ENCODE measurements at regions not wholly inside any gene's neighbourhood (a gene's known extent, or its start where the extent isn't known, plus 50 kb on each side); places are given as distances from the start of the nearest gene placed in this dataset.
A peak's percentile ranks its signal among the peaks of the same experiment; 100 is the strongest.

DNA sequence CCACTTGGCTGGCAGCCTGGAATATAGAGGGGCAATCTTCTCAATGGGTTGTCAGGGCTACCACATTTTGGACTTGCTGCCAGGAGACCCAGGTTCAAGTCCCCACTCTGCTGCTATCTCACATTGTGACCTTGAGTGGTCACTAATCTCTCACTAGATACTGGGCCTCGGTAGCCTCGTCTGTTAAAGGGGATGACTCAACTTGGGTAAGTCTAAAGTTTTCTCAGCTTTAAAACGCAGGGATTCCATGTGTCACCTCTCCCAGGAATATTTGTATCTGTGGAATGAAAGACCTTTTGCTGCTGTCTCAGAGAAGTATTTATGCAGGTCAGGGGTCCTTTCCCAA lies 86.3 kb downstream of the SEMA4F start:
- intact Hi-C loops (cut with micrococcal nuclease; ENCODE audit: unreplicated experiment) = no loop called here

GRCh38 chr2:74740741-74741431 lies 86.8 kb downstream of the SEMA4F start:
- intact Hi-C loops (cut with micrococcal nuclease; ENCODE audit: unreplicated experiment) = no loop called here
- H3K27ac ChIP-seq (ENCODE audit: low read depth, low read length, poor library complexity, severe bottlenecking) = no peak overlapping the region
- no peak for TF ChIP-seq EZH2 (IDR thresholded peaks at IDR 0.05; ENCODE audit: borderline replicate concordance, low read depth, low read length, poor library complexity, severe bottlenecking)
- ChIA-PET POLR2A (ENCODE audit: low non-redundant PET) (no interaction called here), CTCF (no interaction called here)
- no peak overlapping the region for H3K4me3 ChIP-seq (ENCODE audit: low read depth, low read length, poor library complexity, severe bottlenecking)
- no peaks in the 10 kb centered on the region for H3K36me3 ChIP-seq (ENCODE audit: insufficient read depth, low read length, poor library complexity, severe bottlenecking)
- H3K9me3 ChIP-seq (ENCODE audit: low read depth, low read length, poor library complexity, severe bottlenecking) = peaks cover 10% of the 10 kb centered on the region
- DNase-seq (ENCODE audit: low spot score) = peak; percentile 72
- H3K27me3 ChIP-seq (replicated peaks; ENCODE audit: insufficient read depth, low read depth, low read length, poor library complexity) = no peaks in the 10 kb centered on the region
- H3K4me1 ChIP-seq (ENCODE audit: insufficient read depth, low read length, poor library complexity, severe bottlenecking) = peaks cover 20% of the 10 kb centered on the region
- BruUV-seq (replicated peaks) = no TSS peak

More for the DNA sequence above, 86.3 kb downstream of the SEMA4F start:
- ChIA-PET POLR2A (ENCODE audit: low non-redundant PET) (no interaction called here), CTCF (no interaction called here)
- no peaks in the 10 kb centered on the region for H3K27me3 ChIP-seq (replicated peaks; ENCODE audit: insufficient read depth, low read depth, low read length, poor library complexity)
- H3K4me1 ChIP-seq (ENCODE audit: insufficient read depth, low read length, poor library complexity, severe bottlenecking) = peaks cover 26% of the 10 kb centered on the region
- BruUV-seq (replicated peaks) = no TSS peak
- peaks cover 10% of the 10 kb centered on the region for H3K9me3 ChIP-seq (ENCODE audit: low read depth, low read length, poor library complexity, severe bottlenecking)
- H3K27ac ChIP-seq (ENCODE audit: low read depth, low read length, poor library complexity, severe bottlenecking) = no peak overlapping the region
- DNase-seq (ENCODE audit: low spot score) = no peak
- TF ChIP-seq EZH2 (IDR thresholded peaks at IDR 0.05; ENCODE audit: borderline replicate concordance, low read depth, low read length, poor library complexity, severe bottlenecking) = no peak
- TF ChIP-seq, protein P1, sequence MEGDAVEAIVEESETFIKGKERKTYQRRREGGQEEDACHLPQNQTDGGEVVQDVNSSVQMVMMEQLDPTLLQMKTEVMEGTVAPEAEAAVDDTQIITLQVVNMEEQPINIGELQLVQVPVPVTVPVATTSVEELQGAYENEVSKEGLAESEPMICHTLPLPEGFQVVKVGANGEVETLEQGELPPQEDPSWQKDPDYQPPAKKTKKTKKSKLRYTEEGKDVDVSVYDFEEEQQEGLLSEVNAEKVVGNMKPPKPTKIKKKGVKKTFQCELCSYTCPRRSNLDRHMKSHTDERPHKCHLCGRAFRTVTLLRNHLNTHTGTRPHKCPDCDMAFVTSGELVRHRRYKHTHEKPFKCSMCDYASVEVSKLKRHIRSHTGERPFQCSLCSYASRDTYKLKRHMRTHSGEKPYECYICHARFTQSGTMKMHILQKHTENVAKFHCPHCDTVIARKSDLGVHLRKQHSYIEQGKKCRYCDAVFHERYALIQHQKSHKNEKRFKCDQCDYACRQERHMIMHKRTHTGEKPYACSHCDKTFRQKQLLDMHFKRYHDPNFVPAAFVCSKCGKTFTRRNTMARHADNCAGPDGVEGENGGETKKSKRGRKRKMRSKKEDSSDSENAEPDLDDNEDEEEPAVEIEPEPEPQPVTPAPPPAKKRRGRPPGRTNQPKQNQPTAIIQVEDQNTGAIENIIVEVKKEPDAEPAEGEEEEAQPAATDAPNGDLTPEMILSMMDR (conservative IDR thresholded peaks at IDR 0.05; ENCODE audit: low read depth, low read length) = no peak
- H3K4me3 ChIP-seq (ENCODE audit: low read depth, low read length, poor library complexity, severe bottlenecking) = no peak overlapping the region
- H3K36me3 ChIP-seq (ENCODE audit: insufficient read depth, low read length, poor library complexity, severe bottlenecking) = no peaks in the 10 kb centered on the region

DNA sequence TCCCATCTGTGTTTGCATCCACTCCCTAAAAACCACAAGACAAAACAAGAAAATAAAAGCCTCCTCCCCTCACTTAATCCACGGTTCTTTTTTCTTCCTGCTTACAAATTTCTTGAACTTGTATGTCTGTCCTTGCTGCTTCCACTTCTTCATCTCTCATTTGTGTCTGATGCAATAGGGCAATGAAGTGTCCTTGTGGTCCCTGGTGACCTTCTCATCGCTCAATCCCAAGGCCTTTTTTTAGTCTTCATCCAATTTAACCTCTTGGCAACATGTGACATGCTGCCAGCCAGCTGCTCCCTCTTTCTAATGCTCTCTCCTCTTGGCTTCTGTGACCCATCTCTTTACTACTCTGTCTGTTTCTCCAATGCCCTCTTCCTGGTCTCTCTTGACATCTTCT lies 87.6 kb downstream of the SEMA4F start:
- no TSS peak for BruUV-seq (replicated peaks)
- CTCF ChIA-PET = no interaction called here
- Histone ChIP-seq H3K4me3 (ENCODE audit: low read depth, low read length, poor library complexity, severe bottlenecking) (no peak overlapping the region), H3K27me3 (replicated peaks; ENCODE audit: insufficient read depth, low read depth, low read length, poor library complexity) (no peaks in the 10 kb centered on the region), H3K27ac (ENCODE audit: low read depth, low read length, poor library complexity, severe bottlenecking) (no peak overlapping the region), H3K4me1 (ENCODE audit: insufficient read depth, low read length, poor library complexity, severe bottlenecking) (peaks cover 20% of the 10 kb centered on the region), H3K9me3 (ENCODE audit: low read depth, low read length, poor library complexity, severe bottlenecking) (peaks cover 5% of the 10 kb centered on the region), H3K36me3 (ENCODE audit: insufficient read depth, low read length, poor library complexity, severe bottlenecking) (no peaks in the 10 kb centered on the region)
- DNase-seq (ENCODE audit: low spot score) = no peak
- intact Hi-C loops (cut with micrococcal nuclease; ENCODE audit: unreplicated experiment) = no loop called here
- POLR2A ChIA-PET (ENCODE audit: low non-redundant PET) = no interaction called here
- TF ChIP-seq, protein P1 (conservative IDR thresholded peaks at IDR 0.05; ENCODE audit: low read depth, low read length) = no peak
- no peak for TF ChIP-seq EZH2 (IDR thresholded peaks at IDR 0.05; ENCODE audit: borderline replicate concordance, low read depth, low read length, poor library complexity, severe bottlenecking)

- DNase-seq (ENCODE audit: low spot score) = no peak
- Histone ChIP-seq H3K27ac (ENCODE audit: low read depth, low read length, poor library complexity, severe bottlenecking) (no peak overlapping the region), H3K36me3 (ENCODE audit: insufficient read depth, low read length, poor library complexity, severe bottlenecking) (no peaks in the 10 kb centered on the region), H3K9me3 (ENCODE audit: low read depth, low read length, poor library complexity, severe bottlenecking) (no peaks in the 10 kb centered on the region), H3K4me3 (ENCODE audit: low read depth, low read length, poor library complexity, severe bottlenecking) (no peak overlapping the region), H3K4me1 (ENCODE audit: insufficient read depth, low read length, poor library complexity, severe bottlenecking) (peaks cover 20% of the 10 kb centered on the region), H3K27me3 (replicated peaks; ENCODE audit: insufficient read depth, low read depth, low read length, poor library complexity) (no peaks in the 10 kb centered on the region)
- BruUV-seq (replicated peaks) = no TSS peak
- CTCF ChIA-PET = interaction anchor here (0.5 kb wide), 1 partner anchor 28 kb away, joined by 3 read pairs; no protein-coding TSS in a partner anchor
- intact Hi-C loops (cut with micrococcal nuclease; ENCODE audit: unreplicated experiment) = no loop called here
- TF ChIP-seq, protein P1 (conservative IDR thresholded peaks at IDR 0.05; ENCODE audit: low read depth, low read length) = no peak
- no peak for TF ChIP-seq EZH2 (IDR thresholded peaks at IDR 0.05; ENCODE audit: borderline replicate concordance, low read depth, low read length, poor library complexity, severe bottlenecking)
- POLR2A ChIA-PET (ENCODE audit: low non-redundant PET) = no interaction called here
These were observed 88.4 kb downstream of the SEMA4F start for GRCh38 chr2:74742471-74742870.
